ENCODE measurements at regions not wholly inside any gene's neighbourhood (a gene's known extent, or its start where the extent isn't known, plus 50 kb on each side); places are given as distances from the start of the nearest gene placed in this dataset.
"Not testable (repeated sequence)": the region's sequence is repeated elsewhere in the genome, so short reads cannot be mapped to it uniquely, and the experiment has no call there.

DNA sequence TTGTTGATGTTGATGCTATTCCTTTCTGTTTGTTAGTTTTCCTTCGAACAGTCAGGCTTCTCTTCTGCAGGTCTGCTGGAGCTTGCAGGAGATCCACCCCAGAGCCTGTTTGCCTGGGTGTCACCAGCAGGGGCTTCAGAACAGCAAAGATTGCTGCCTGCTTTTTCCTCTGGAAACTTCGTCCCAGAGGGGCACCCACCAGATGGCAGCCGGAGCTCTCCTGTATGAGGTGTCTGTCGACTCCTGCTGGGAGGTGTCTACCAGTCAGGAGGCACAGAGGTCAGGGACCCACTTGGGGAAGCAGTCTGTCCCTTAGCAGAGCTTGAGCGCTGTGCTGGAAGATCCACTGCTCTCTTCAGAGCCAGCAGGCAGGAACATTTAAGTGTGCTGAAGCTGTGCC, 303.2 kb downstream of the ZIC1 start:
- TF ChIP-seq, protein P1, sequence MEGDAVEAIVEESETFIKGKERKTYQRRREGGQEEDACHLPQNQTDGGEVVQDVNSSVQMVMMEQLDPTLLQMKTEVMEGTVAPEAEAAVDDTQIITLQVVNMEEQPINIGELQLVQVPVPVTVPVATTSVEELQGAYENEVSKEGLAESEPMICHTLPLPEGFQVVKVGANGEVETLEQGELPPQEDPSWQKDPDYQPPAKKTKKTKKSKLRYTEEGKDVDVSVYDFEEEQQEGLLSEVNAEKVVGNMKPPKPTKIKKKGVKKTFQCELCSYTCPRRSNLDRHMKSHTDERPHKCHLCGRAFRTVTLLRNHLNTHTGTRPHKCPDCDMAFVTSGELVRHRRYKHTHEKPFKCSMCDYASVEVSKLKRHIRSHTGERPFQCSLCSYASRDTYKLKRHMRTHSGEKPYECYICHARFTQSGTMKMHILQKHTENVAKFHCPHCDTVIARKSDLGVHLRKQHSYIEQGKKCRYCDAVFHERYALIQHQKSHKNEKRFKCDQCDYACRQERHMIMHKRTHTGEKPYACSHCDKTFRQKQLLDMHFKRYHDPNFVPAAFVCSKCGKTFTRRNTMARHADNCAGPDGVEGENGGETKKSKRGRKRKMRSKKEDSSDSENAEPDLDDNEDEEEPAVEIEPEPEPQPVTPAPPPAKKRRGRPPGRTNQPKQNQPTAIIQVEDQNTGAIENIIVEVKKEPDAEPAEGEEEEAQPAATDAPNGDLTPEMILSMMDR (IDR thresholded peaks at IDR 0.05; ENCODE audit: insufficient read depth, low read length, severe bottlenecking) = no peak
- Histone ChIP-seq H3K27me3 (ENCODE audit: control insufficient read depth, insufficient read depth, low read length) (no peaks in the 10 kb centered on the region), H3K4me3 (ENCODE audit: low read depth, low read length) (no peak overlapping the region), H3K36me3 (ENCODE audit: control insufficient read depth, insufficient read depth, low read length) (no peaks in the 10 kb centered on the region)
- FAIRE-seq (no peak), DNase-seq (ENCODE audit: low read depth) (no peak)

DNA sequence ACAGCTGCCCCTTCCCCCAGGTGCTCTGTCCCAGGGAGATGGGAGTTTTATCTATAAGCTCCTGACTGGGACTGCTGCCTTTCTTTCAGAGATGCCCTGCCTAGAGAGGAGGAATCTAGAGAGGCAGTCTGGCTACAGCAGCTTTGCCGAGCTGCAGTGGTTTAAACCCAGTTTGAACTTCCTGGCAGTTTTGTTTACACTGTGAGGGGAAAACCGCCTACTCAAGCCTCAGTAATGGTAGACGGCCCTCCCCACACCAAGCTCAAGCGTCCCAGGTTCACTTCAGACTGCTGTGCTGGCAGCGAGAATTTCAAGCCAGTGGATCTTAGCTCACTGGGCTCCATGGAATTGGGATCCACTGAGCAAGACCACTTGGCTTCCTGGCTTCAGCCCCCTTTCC, 303.6 kb downstream of the ZIC1 start:
- H3K4me3 ChIP-seq (ENCODE audit: low read depth, low read length); H3K27me3 ChIP-seq (ENCODE audit: control insufficient read depth, insufficient read depth, low read length); FAIRE-seq; DNase-seq (ENCODE audit: low read depth); H3K36me3 ChIP-seq (ENCODE audit: control insufficient read depth, insufficient read depth, low read length): not testable (repeated sequence)

DNA sequence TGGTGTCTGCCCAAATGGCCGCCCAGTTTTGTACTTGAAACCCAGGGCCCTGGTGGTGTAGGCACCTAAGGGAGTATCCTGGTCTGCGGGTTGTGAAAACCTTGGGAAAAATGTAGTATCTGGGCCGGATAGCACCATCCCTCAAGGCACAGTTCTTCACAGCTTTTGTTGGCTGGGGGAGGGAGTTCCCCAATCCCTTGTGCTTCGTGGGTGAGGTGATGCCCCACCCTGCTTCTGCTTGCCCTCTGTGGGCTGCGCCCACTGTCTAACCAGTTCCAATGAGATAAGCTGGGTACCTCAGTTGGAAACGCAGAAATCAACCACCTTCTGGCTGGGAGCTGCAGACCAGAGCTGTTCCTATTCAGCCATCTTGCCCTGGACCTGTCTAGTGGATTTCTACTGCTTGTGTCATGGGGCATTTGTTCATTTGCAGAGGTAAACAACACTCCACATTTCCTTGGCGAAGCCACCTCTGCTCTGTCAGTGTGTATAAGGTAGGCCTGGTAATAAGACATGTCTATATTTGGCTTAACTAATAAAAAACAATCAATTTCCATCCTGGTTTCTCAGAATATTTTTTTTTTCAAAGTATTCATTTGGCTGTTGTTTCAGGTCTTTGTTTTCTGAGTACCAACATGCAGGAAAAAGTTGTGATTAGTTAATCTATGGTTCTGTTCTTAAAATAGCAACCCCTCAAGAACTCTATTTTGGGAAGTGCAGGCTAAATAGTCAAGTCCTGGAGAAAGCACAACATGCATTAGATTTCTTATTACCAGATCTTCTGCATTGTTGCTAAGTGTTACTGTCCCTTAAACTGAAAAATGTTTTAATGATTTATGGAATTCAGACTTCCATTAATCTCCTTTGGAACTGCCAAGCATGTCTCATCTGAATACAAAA, 304.3 kb downstream of the ZIC1 start:
- TF ChIP-seq, protein P1 (IDR thresholded peaks at IDR 0.05; ENCODE audit: insufficient read depth, low read length, severe bottlenecking) = no peak
- DNase-seq (ENCODE audit: low read depth) = no peak
- H3K4me3 ChIP-seq (ENCODE audit: low read depth, low read length) = no peak overlapping the region
- H3K36me3 ChIP-seq (ENCODE audit: control insufficient read depth, insufficient read depth, low read length) = no peaks in the 10 kb centered on the region
- FAIRE-seq = peak; percentile 7
- no peaks in the 10 kb centered on the region for H3K27me3 ChIP-seq (ENCODE audit: control insufficient read depth, insufficient read depth, low read length)

DNA sequence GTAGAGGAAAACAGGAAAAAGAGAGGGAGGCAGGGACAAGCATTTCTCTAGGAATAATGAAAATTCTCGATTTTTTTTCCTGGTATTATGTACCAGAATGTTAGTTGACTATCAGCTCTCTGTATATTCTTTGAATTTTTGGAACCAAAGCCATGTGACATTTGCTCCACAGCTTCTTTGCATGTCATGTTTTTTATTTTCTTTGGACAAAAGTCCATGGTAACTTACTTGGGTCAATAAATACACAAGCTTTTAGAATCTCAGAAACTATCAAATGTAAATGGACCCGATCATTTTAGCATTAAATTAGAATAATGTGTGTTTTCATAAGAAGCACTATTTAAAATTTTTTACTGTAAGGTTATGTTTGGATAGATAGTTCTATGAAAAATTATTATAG, 320.5 kb downstream of the ZIC1 start:
- TF ChIP-seq, protein P1 (IDR thresholded peaks at IDR 0.05; ENCODE audit: insufficient read depth, low read length, severe bottlenecking) = no peak
- no peaks in the 10 kb centered on the region for H3K27me3 ChIP-seq (ENCODE audit: control insufficient read depth, insufficient read depth, low read length)
- H3K4me3 ChIP-seq (ENCODE audit: low read depth, low read length) = no peak overlapping the region
- no peak for DNase-seq (ENCODE audit: low read depth)
- no peak for FAIRE-seq
- H3K36me3 ChIP-seq (ENCODE audit: control insufficient read depth, insufficient read depth, low read length) = no peaks in the 10 kb centered on the region

DNA sequence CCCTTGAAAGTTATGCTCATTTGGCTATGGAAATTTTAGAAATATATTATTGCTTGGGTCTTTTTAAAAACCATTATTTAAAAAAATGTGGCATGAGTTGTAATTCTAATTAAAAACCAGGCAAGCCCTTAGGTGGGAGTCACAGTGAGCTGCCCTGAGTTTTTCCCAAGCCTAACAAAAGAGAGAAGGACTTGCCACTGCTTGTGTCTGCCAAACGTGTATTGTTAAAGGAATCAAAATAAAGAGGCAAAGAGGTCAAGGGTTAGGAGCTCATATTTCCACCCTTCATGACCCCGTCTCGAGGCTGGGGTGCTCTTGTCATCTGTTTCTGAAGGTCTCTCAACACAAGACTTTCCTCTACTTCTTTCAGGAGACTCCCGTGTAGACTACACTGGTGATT, 321.1 kb downstream of the ZIC1 start:
- FAIRE-seq (no peak), DNase-seq (ENCODE audit: low read depth) (no peak)
- TF ChIP-seq, protein P1 (IDR thresholded peaks at IDR 0.05; ENCODE audit: insufficient read depth, low read length, severe bottlenecking) = no peak
- Histone ChIP-seq H3K36me3 (ENCODE audit: control insufficient read depth, insufficient read depth, low read length) (no peaks in the 10 kb centered on the region), H3K27me3 (ENCODE audit: control insufficient read depth, insufficient read depth, low read length) (no peaks in the 10 kb centered on the region), H3K4me3 (ENCODE audit: low read depth, low read length) (no peak overlapping the region)

DNA sequence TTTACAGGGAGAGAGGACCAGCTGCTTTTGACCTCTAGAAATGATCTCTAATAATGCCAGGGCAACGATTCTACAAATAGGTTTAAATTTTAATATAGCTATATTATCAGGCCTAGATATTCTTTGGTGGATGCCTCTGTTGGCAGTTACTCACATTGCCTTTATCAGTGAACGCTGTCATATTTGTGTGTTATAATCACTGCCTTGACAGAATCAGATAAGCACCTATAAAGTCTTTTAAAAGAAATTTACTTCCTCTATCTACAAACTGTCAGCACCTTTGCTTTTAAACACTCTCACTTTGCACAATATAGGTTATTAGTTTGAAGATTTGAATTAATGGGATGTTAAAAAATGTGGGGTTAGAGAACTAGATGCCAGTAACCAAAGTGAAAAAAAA, 324.1 kb downstream of the ZIC1 start:
- TF ChIP-seq, protein P1 (IDR thresholded peaks at IDR 0.05; ENCODE audit: insufficient read depth, low read length, severe bottlenecking) = no peak
- Histone ChIP-seq H3K27me3 (ENCODE audit: control insufficient read depth, insufficient read depth, low read length) (no peaks in the 10 kb centered on the region), H3K4me3 (ENCODE audit: low read depth, low read length) (no peak overlapping the region), H3K36me3 (ENCODE audit: control insufficient read depth, insufficient read depth, low read length) (no peaks in the 10 kb centered on the region)
- DNase-seq (ENCODE audit: low read depth) = no peak
- no peak for FAIRE-seq
